Peyer's patch (tissue), 4 donors: ENCODE measurements at regions not wholly inside any gene's neighbourhood (a gene's known extent, or its start where the extent isn't known, plus 50 kb on each side); places are given as distances from the start of the nearest gene placed in this dataset.

Experiments used
- POLR2A ChIP-seq, 2 donors: fragments of 450-650 bp; IDR thresholded peaks; one replicate each; pipeline ENCODE4 v1.5.1; 2017; ENCODE audit warnings: antibody characterized with exemption in 2 of 2, mild to moderate bottlenecking in 2 of 2, moderate library complexity in 2 of 2
- TF ChIP-seq, protein P1 (sequence below), 6 experiments: fragments of 450-650 bp in 4 of 6; fragments of 200-600 bp in 2 of 6; sonication (generic) in 1 of 6; IDR thresholded peaks; one replicate each; pipeline ENCODE4 v1.5.1; 2017 to 2019; ENCODE audit warnings: antibody characterized with exemption in 6 of 6, mild to moderate bottlenecking in 3 of 6, moderate library complexity in 1 of 6

DNA sequence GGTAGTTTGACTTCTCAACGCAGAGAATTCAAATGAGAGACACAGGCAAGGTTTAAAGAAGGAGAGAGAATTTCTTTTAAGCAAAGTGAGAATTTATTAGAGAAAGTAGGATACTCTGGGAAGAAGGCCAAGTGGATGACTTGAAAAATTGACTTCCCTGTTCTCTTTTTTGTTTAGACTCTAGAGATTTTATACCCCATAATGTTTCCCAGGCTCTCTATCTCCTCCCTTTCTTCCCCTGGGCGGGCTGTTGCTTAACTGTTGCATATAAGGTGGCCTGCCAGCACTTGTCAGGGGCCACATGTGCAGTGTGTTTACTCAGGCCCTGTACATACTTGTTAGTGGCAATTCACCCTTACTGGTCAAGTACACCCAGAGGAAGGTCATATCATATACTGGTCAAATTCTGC, 403.7 kb downstream of the SLC6A15 start:
- TF ChIP-seq POLR2A (IDR thresholded peaks at IDR 0.05): no peak
- TF ChIP-seq, protein P1, sequence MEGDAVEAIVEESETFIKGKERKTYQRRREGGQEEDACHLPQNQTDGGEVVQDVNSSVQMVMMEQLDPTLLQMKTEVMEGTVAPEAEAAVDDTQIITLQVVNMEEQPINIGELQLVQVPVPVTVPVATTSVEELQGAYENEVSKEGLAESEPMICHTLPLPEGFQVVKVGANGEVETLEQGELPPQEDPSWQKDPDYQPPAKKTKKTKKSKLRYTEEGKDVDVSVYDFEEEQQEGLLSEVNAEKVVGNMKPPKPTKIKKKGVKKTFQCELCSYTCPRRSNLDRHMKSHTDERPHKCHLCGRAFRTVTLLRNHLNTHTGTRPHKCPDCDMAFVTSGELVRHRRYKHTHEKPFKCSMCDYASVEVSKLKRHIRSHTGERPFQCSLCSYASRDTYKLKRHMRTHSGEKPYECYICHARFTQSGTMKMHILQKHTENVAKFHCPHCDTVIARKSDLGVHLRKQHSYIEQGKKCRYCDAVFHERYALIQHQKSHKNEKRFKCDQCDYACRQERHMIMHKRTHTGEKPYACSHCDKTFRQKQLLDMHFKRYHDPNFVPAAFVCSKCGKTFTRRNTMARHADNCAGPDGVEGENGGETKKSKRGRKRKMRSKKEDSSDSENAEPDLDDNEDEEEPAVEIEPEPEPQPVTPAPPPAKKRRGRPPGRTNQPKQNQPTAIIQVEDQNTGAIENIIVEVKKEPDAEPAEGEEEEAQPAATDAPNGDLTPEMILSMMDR (IDR thresholded peaks at IDR 0.05): no peak
